ENCODE measurements at regions not wholly inside any gene's neighbourhood (a gene's known extent, or its start where the extent isn't known, plus 50 kb on each side); places are given as distances from the start of the nearest gene placed in this dataset.

GRCh38 chr11:92594251-92594650 lies 369.6 kb downstream of the FAT3 start:
- BruUV-seq (replicated peaks), result no TSS peak
- Histone ChIP-seq H3K36me3 (ENCODE audit: control insufficient read depth, insufficient read depth, low read length) (no peaks in the 10 kb centered on the region), H3K27me3 (replicated peaks; ENCODE audit: control insufficient read depth, insufficient read depth, low read length) (no peaks in the 10 kb centered on the region), H3K9me3 (no peaks in the 10 kb centered on the region), H3K4me3 (ENCODE audit: low read depth, low read length) (no peak overlapping the region), H3K4me1 (no peaks in the 10 kb centered on the region)
- intact Hi-C loops (cut with micrococcal nuclease; ENCODE audit: unreplicated experiment), result no loop called here
- no peaks in the 10 kb centered on the region for H3K4me1 Mint-ChIP-seq (ENCODE audit: low read depth, unreplicated experiment)
- DNase-seq, result no peak
- H3K9me3 Mint-ChIP-seq (ENCODE audit: unreplicated experiment), result no peaks in the 10 kb centered on the region
- POLR2A ChIA-PET, result no interaction called here
- H3K36me3 Mint-ChIP-seq (ENCODE audit: insufficient read depth, unreplicated experiment), result no peaks in the 10 kb centered on the region
- H3K27me3 Mint-ChIP-seq (ENCODE audit: insufficient read depth, unreplicated experiment), result peaks cover 6% of the 10 kb centered on the region
- CTCF ChIA-PET, result no interaction called here
- H3K4me3 Mint-ChIP-seq (ENCODE audit: unreplicated experiment), result no peak overlapping the region
- TF ChIP-seq CTCF (IDR thresholded peaks at IDR 0.05; ENCODE audit: insufficient read depth in 1 of 2, low read depth in 1 of 2, low read length in 1 of 2, severe bottlenecking in 1 of 2, unreplicated experiment in 1 of 2), result no peak
- no peak overlapping the region for H3K27ac Mint-ChIP-seq (ENCODE audit: unreplicated experiment)

DNA sequence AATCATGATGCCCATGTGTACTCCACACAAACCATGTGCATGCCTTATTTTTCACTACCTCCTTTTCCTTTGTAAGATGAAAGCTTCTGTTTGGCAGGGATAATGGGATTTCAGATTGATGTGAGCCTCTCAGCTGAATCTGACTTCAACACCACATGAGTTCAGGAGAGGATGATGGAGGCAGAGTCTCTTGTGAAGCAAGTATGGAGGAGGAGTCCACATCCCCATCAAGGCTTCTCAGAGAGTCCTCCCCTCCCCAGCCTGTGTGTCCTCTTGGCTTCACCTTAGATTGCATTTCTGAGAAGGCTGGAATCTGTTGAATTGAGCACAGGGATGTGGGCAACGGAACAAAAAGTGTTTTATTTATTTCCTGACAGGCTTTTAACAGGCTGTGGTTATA lies 370.4 kb downstream of the FAT3 start:
- Mint-ChIP-seq H3K36me3 (ENCODE audit: insufficient read depth, unreplicated experiment) (no peaks in the 10 kb centered on the region), H3K27me3 (ENCODE audit: insufficient read depth, unreplicated experiment) (peaks cover 4% of the 10 kb centered on the region), H3K27ac (ENCODE audit: unreplicated experiment) (no peak overlapping the region), H3K9me3 (ENCODE audit: unreplicated experiment) (no peaks in the 10 kb centered on the region), H3K4me3 (ENCODE audit: unreplicated experiment) (no peak overlapping the region), H3K4me1 (ENCODE audit: low read depth, unreplicated experiment) (no peaks in the 10 kb centered on the region)
- no TSS peak for BruUV-seq (replicated peaks)
- POLR2A ChIA-PET, result no interaction called here
- H3K4me3 ChIP-seq (ENCODE audit: low read depth, low read length), result no peak overlapping the region
- no peaks in the 10 kb centered on the region for H3K36me3 ChIP-seq (ENCODE audit: control insufficient read depth, insufficient read depth, low read length)
- no peaks in the 10 kb centered on the region for H3K9me3 ChIP-seq
- TF ChIP-seq CTCF (IDR thresholded peaks at IDR 0.05; ENCODE audit: insufficient read depth in 1 of 2, low read depth in 1 of 2, low read length in 1 of 2, severe bottlenecking in 1 of 2, unreplicated experiment in 1 of 2), result no peak
- CTCF ChIA-PET, result no interaction called here
- no peak for DNase-seq
- intact Hi-C loops (cut with micrococcal nuclease; ENCODE audit: unreplicated experiment), result no loop called here
- no peaks in the 10 kb centered on the region for H3K4me1 ChIP-seq
- H3K27me3 ChIP-seq (replicated peaks; ENCODE audit: control insufficient read depth, insufficient read depth, low read length), result no peaks in the 10 kb centered on the region

DNA sequence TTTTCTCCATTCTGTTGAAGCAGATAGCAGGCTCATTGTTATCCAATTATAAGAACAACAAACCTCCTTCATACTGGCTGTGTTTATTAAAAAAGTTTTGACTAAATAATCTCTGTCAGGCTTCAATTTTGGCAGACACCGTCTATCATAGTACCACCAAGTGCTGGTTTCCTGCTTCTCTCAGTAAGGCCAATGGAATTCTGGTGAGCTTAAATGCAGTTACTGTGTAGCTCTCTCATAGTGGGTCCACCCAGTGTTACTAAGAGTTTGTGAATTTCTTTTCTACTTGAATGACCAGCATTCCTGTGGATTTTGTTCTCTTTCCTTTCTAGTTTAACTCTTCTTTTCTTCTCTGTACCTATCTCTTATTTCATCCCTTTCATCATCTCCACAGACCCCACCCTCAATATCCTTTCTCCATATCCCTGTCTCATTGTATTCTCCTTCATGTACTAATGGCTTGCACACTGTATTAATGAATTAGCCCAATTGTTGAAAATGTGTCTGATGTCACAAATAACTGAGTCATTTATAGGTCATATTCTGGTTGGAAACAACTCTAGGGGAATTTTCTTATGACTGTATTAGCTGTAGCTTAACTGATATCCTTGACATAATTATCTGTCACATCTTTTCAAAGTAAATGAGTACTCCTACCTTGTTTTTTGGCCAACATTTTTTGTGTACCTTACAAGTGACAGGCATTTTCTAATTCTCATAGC lies 372.1 kb downstream of the FAT3 start:
- H3K9me3 Mint-ChIP-seq (ENCODE audit: unreplicated experiment), result no peaks in the 10 kb centered on the region
- CTCF ChIA-PET, result no interaction called here

More for the DNA sequence above, 372.1 kb downstream of the FAT3 start:
- no peak overlapping the region for H3K4me3 Mint-ChIP-seq (ENCODE audit: unreplicated experiment)
- Histone ChIP-seq H3K36me3 (ENCODE audit: control insufficient read depth, insufficient read depth, low read length) (no peaks in the 10 kb centered on the region), H3K4me3 (ENCODE audit: low read depth, low read length) (no peak overlapping the region), H3K9me3 (no peaks in the 10 kb centered on the region), H3K27me3 (replicated peaks; ENCODE audit: control insufficient read depth, insufficient read depth, low read length) (no peaks in the 10 kb centered on the region), H3K4me1 (no peaks in the 10 kb centered on the region)
- H3K4me1 Mint-ChIP-seq (ENCODE audit: low read depth, unreplicated experiment), result no peaks in the 10 kb centered on the region
- peaks cover 10% of the 10 kb centered on the region for H3K27me3 Mint-ChIP-seq (ENCODE audit: insufficient read depth, unreplicated experiment)
- no peak for DNase-seq
- no peak overlapping the region for H3K27ac Mint-ChIP-seq (ENCODE audit: unreplicated experiment)
- no peaks in the 10 kb centered on the region for H3K36me3 Mint-ChIP-seq (ENCODE audit: insufficient read depth, unreplicated experiment)
- POLR2A ChIA-PET, result no interaction called here
- no TSS peak for BruUV-seq (replicated peaks)
- TF ChIP-seq CTCF (IDR thresholded peaks at IDR 0.05; ENCODE audit: insufficient read depth in 1 of 2, low read depth in 1 of 2, low read length in 1 of 2, severe bottlenecking in 1 of 2, unreplicated experiment in 1 of 2), result no peak
- intact Hi-C loops (cut with micrococcal nuclease; ENCODE audit: unreplicated experiment), result no loop called here

Data from Caco-2 (cell line).